Fibroblast of the aortic adventitia (primary cell): ENCODE measurements at regions not wholly inside any gene's neighbourhood (a gene's known extent, or its start where the extent isn't known, plus 50 kb on each side); places are given as distances from the start of the nearest gene placed in this dataset.
"Not testable (repeated sequence)": the region's sequence is repeated elsewhere in the genome, so short reads cannot be mapped to it uniquely, and the experiment has no call there.

Experiments used
- DNase-seq: peaks from one replicate; pipeline ENCODE4 v3.0.0-alpha.2; 2010; ENCODE audit warnings: low read depth
- H3K4me3 ChIP-seq: 2 replicates; pipeline ENCODE4 v1.5.1; 2011; ENCODE audit warnings: low read depth, mild to moderate bottlenecking, control low read depth, low read length, moderate library complexity
- CTCF ChIP-seq: IDR thresholded peaks from 2 replicates; pipeline ENCODE4 v1.5.1; 2011; ENCODE audit warnings: mild to moderate bottlenecking, low read length, control low read depth, inconsistent platforms; ENCODE audit not compliant: insufficient read depth

- H3K4me3 ChIP-seq = no peak overlapping the region
- TF ChIP-seq CTCF = no peak
- DNase-seq = no peak
Measured at GRCh38 chr4:117704721-117705120, 329.6 kb upstream of the NDST3 start.

- no peak for TF ChIP-seq CTCF
- no peak overlapping the region for H3K4me3 ChIP-seq
- DNase-seq = no peak
Measured at GRCh38 chr4:117740736-117741135, 293.6 kb upstream of the NDST3 start.

- DNase-seq, H3K4me3 ChIP-seq: not testable (repeated sequence)
Measured at GRCh38 chr4:117745379-117745778, 288.9 kb upstream of the NDST3 start.

GRCh38 chr4:117755438-117755837, 278.8 kb upstream of the NDST3 start:
- DNase-seq = no peak
- TF ChIP-seq CTCF = no peak
- no peak overlapping the region for H3K4me3 ChIP-seq

GRCh38 chr4:117768610-117769009, 265.7 kb upstream of the NDST3 start:
- no peak for DNase-seq
- TF ChIP-seq CTCF = no peak
- no peak overlapping the region for H3K4me3 ChIP-seq

- no peak for DNase-seq
- no peak overlapping the region for H3K4me3 ChIP-seq
- TF ChIP-seq CTCF = no peak
Measured at GRCh38 chr4:117770269-117771102, 263.8 kb upstream of the NDST3 start.

GRCh38 chr4:117771647-117772337, 262.5 kb upstream of the NDST3 start:
- DNase-seq = no peak

More at GRCh38 chr4:117771647-117772337, 262.5 kb upstream of the NDST3 start:
- no peak for TF ChIP-seq CTCF
- H3K4me3 ChIP-seq = no peak overlapping the region
